Adrenal gland (tissue), 5 donors: ENCODE measurements at regions not wholly inside any gene's neighbourhood (a gene's known extent, or its start where the extent isn't known, plus 50 kb on each side); places are given as distances from the start of the nearest gene placed in this dataset.

ENCODE experiments used
- POLR2A ChIP-seq, 2 donors: fragments of 450-650 bp; IDR thresholded peaks; one replicate each; pipeline ENCODE4 v1.6.1; 2017; ENCODE audit warnings: antibody characterized with exemption in 2 of 2, mild to moderate bottlenecking in 2 of 2, moderate library complexity in 1 of 2
- TF ChIP-seq, protein P1 (sequence below), 6 experiments: fragments of 450-650 bp in 4 of 6; fragments of 200-600 bp in 2 of 6; sonication (generic) in 1 of 6; IDR thresholded peaks; 1 replicate in 5 of 6; 2 replicates in 1 of 6; pipeline versions ENCODE4 v1.5.1 to v1.8.0; 2016 to 2021; ENCODE audit warnings: antibody characterized with exemption in 6 of 6, mild to moderate bottlenecking in 2 of 6, moderate library complexity in 1 of 6
- donor health status: DM: no; HTN: no; CAD: no.

DNA sequence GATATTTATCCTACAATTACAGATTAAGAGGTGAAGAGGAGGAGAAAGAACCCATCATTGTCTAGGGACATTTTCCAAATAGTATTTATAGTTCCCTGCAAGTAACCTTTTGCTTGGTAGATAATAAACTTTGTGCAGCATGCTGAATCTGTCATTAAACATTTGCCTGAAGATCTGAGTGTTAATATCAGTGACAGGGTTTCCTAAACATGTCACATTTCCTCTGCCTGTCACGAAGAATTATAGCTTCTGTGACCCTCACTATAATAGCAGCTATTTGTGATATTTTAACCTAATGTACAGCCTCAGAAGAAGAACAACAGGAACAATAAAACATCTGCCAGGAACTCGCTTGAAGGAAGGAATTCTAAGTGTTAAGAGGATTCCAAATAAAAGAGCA is 350.3 kb downstream of the GXYLT1 start:
- TF ChIP-seq, protein P1, sequence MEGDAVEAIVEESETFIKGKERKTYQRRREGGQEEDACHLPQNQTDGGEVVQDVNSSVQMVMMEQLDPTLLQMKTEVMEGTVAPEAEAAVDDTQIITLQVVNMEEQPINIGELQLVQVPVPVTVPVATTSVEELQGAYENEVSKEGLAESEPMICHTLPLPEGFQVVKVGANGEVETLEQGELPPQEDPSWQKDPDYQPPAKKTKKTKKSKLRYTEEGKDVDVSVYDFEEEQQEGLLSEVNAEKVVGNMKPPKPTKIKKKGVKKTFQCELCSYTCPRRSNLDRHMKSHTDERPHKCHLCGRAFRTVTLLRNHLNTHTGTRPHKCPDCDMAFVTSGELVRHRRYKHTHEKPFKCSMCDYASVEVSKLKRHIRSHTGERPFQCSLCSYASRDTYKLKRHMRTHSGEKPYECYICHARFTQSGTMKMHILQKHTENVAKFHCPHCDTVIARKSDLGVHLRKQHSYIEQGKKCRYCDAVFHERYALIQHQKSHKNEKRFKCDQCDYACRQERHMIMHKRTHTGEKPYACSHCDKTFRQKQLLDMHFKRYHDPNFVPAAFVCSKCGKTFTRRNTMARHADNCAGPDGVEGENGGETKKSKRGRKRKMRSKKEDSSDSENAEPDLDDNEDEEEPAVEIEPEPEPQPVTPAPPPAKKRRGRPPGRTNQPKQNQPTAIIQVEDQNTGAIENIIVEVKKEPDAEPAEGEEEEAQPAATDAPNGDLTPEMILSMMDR (IDR thresholded peaks at IDR 0.05) = no peak
- no peak for TF ChIP-seq POLR2A (IDR thresholded peaks at IDR 0.05)
